ENCODE measurements at regions not wholly inside any gene's neighbourhood (a gene's known extent, or its start where the extent isn't known, plus 50 kb on each side); places are given as distances from the start of the nearest gene placed in this dataset.

- Histone ChIP-seq H3K4me3 (replicated peaks in 1 of 3; ENCODE audit: low read depth in 2 of 3, low read length in 3 of 3) (no peak overlapping the region), H3K9me3 (replicated peaks in 1 of 2; ENCODE audit: control insufficient read depth in 1 of 2, insufficient read depth in 1 of 2, low read length in 2 of 2) (peaks cover 0 to 3% of the 10 kb centered on the region in 2 donors), H2AFZ (ENCODE audit: insufficient read depth, low read depth, low read length, poor library complexity, severe bottlenecking) (no peak overlapping the region), H3K9ac (ENCODE audit: insufficient read depth, low read length, poor library complexity, severe bottlenecking) (no peak overlapping the region), H3K27ac (ENCODE audit: low read depth in 1 of 2, low read length in 2 of 2) (no peak overlapping the region), H3K4me1 (ENCODE audit: control insufficient read depth in 1 of 2, insufficient read depth in 2 of 2, low read length in 2 of 2) (no peaks in the 10 kb centered on the region), H3K4me2 (replicated peaks; ENCODE audit: extremely low read depth, low read length, poor library complexity, severe bottlenecking) (no peak overlapping the region), H3K36me3 (replicated peaks in 1 of 2; ENCODE audit: control insufficient read depth in 1 of 2, insufficient read depth in 2 of 2, low read length in 2 of 2) (no peaks in the 10 kb centered on the region), H3K79me2 (ENCODE audit: insufficient read depth, low read length) (no peaks in the 10 kb centered on the region), H4K20me1 (ENCODE audit: insufficient read depth, low read length) (no peaks in the 10 kb centered on the region), H3K27me3 (ENCODE audit: control insufficient read depth in 2 of 2, insufficient read depth in 2 of 2, low read length in 2 of 2) (no peaks in the 10 kb centered on the region)
- Mint-ChIP-seq H3K27me3 (ENCODE audit: low read depth in 3 of 3) (peaks cover 0 to 4% (median 2%) of the 10 kb centered on the region in 3 donors), H3K4me3 (no peak overlapping the region), H3K4me1 (no peaks in the 10 kb centered on the region), H3K9me3 (peaks cover 0 to 7% (median 2%) of the 10 kb centered on the region in 7 donors), H3K36me3 (no peaks in the 10 kb centered on the region), H3K27ac (no peak overlapping the region)
- no peak for DNase-seq
- intact Hi-C loops (cut with micrococcal nuclease) = no loop called here
- TF ChIP-seq CTCF (IDR thresholded peaks at IDR 0.05) = no peak
- WGBS (ENCODE audit: insufficient coverage) = 60% methylated on average over 1 of the region's 5 CpGs
Observed at GRCh38 chr12:30251546-30251945, 444.1 kb downstream of the IPO8 start.

DNA sequence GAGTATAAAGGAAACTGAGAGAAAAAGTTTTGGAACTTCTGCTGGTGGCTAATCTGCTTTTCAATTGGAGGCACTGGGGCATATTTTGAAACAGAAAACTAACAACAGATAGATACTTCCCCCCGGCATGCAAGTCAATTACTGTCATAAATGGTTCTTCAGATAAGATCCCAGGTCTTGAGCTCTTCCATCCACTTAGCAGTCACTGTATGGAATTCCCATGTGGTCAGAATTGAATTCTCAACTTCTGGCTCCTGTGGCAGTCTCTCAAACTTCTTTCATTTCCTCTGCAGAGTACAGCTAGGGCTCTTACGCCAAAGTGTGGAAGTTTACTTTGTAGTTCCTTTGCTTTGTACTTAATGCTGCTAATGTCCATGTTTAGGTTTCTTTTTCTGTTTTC is 452.2 kb downstream of the IPO8 start:
- Histone ChIP-seq H3K27ac (ENCODE audit: low read depth in 1 of 2, low read length in 2 of 2) (no peak overlapping the region), H3K9me3 (replicated peaks in 1 of 2; ENCODE audit: control insufficient read depth in 1 of 2, insufficient read depth in 1 of 2, low read length in 2 of 2) (no peaks in the 10 kb centered on the region), H2AFZ (ENCODE audit: insufficient read depth, low read depth, low read length, poor library complexity, severe bottlenecking) (no peak overlapping the region), H3K4me3 (replicated peaks in 1 of 3; ENCODE audit: low read depth in 2 of 3, low read length in 3 of 3) (no peak overlapping the region), H4K20me1 (ENCODE audit: insufficient read depth, low read length) (no peaks in the 10 kb centered on the region), H3K9ac (ENCODE audit: insufficient read depth, low read length, poor library complexity, severe bottlenecking) (no peak overlapping the region), H3K79me2 (ENCODE audit: insufficient read depth, low read length) (no peaks in the 10 kb centered on the region), H3K4me2 (replicated peaks; ENCODE audit: extremely low read depth, low read length, poor library complexity, severe bottlenecking) (no peak overlapping the region), H3K36me3 (replicated peaks in 1 of 2; ENCODE audit: control insufficient read depth in 1 of 2, insufficient read depth in 2 of 2, low read length in 2 of 2) (no peaks in the 10 kb centered on the region), H3K27me3 (ENCODE audit: control insufficient read depth in 2 of 2, insufficient read depth in 2 of 2, low read length in 2 of 2) (no peaks in the 10 kb centered on the region), H3K4me1 (ENCODE audit: control insufficient read depth in 1 of 2, insufficient read depth in 2 of 2, low read length in 2 of 2) (no peaks in the 10 kb centered on the region)
- DNase-seq = no peak
- no peak for TF ChIP-seq CTCF (IDR thresholded peaks at IDR 0.05)
- intact Hi-C loops (cut with micrococcal nuclease) = no loop called here
- H3K4me3 Mint-ChIP-seq = no peak overlapping the region
- H3K4me1 Mint-ChIP-seq = no peaks in the 10 kb centered on the region
- peaks cover 0 to 2% (median 0%) of the 10 kb centered on the region in 7 donors for H3K9me3 Mint-ChIP-seq
- WGBS (ENCODE audit: insufficient coverage) = 88% methylated on average over 1 of the region's 2 CpGs
- H3K27me3 Mint-ChIP-seq (ENCODE audit: low read depth in 3 of 3) = no peaks in the 10 kb centered on the region
- H3K36me3 Mint-ChIP-seq = no peaks in the 10 kb centered on the region
- H3K27ac Mint-ChIP-seq = no peak overlapping the region
